ENCODE measurements at regions not wholly inside any gene's neighbourhood (a gene's known extent, or its start where the extent isn't known, plus 50 kb on each side); places are given as distances from the start of the nearest gene placed in this dataset.

DNA sequence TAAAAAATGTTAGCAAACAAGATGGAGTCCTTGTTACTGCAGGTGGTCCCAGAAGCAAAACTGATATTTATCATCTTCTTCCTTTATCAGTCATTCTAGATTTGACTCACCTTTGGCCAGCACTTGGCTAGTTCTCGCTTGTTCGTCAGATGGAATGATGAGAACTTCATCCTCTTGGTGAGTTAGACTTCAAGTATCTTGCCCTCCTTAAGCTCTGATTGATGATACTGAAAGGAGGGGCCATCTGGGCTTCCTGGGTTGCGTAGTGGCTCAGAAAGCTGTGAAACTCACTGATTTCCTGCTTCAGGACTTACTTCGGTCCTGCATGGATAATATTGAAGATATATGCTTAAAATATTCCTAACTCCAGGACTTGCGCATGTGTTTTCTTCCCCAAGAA lies 1248.2 kb upstream of the CDH9 start (continued):
- TF ChIP-seq, protein P1, sequence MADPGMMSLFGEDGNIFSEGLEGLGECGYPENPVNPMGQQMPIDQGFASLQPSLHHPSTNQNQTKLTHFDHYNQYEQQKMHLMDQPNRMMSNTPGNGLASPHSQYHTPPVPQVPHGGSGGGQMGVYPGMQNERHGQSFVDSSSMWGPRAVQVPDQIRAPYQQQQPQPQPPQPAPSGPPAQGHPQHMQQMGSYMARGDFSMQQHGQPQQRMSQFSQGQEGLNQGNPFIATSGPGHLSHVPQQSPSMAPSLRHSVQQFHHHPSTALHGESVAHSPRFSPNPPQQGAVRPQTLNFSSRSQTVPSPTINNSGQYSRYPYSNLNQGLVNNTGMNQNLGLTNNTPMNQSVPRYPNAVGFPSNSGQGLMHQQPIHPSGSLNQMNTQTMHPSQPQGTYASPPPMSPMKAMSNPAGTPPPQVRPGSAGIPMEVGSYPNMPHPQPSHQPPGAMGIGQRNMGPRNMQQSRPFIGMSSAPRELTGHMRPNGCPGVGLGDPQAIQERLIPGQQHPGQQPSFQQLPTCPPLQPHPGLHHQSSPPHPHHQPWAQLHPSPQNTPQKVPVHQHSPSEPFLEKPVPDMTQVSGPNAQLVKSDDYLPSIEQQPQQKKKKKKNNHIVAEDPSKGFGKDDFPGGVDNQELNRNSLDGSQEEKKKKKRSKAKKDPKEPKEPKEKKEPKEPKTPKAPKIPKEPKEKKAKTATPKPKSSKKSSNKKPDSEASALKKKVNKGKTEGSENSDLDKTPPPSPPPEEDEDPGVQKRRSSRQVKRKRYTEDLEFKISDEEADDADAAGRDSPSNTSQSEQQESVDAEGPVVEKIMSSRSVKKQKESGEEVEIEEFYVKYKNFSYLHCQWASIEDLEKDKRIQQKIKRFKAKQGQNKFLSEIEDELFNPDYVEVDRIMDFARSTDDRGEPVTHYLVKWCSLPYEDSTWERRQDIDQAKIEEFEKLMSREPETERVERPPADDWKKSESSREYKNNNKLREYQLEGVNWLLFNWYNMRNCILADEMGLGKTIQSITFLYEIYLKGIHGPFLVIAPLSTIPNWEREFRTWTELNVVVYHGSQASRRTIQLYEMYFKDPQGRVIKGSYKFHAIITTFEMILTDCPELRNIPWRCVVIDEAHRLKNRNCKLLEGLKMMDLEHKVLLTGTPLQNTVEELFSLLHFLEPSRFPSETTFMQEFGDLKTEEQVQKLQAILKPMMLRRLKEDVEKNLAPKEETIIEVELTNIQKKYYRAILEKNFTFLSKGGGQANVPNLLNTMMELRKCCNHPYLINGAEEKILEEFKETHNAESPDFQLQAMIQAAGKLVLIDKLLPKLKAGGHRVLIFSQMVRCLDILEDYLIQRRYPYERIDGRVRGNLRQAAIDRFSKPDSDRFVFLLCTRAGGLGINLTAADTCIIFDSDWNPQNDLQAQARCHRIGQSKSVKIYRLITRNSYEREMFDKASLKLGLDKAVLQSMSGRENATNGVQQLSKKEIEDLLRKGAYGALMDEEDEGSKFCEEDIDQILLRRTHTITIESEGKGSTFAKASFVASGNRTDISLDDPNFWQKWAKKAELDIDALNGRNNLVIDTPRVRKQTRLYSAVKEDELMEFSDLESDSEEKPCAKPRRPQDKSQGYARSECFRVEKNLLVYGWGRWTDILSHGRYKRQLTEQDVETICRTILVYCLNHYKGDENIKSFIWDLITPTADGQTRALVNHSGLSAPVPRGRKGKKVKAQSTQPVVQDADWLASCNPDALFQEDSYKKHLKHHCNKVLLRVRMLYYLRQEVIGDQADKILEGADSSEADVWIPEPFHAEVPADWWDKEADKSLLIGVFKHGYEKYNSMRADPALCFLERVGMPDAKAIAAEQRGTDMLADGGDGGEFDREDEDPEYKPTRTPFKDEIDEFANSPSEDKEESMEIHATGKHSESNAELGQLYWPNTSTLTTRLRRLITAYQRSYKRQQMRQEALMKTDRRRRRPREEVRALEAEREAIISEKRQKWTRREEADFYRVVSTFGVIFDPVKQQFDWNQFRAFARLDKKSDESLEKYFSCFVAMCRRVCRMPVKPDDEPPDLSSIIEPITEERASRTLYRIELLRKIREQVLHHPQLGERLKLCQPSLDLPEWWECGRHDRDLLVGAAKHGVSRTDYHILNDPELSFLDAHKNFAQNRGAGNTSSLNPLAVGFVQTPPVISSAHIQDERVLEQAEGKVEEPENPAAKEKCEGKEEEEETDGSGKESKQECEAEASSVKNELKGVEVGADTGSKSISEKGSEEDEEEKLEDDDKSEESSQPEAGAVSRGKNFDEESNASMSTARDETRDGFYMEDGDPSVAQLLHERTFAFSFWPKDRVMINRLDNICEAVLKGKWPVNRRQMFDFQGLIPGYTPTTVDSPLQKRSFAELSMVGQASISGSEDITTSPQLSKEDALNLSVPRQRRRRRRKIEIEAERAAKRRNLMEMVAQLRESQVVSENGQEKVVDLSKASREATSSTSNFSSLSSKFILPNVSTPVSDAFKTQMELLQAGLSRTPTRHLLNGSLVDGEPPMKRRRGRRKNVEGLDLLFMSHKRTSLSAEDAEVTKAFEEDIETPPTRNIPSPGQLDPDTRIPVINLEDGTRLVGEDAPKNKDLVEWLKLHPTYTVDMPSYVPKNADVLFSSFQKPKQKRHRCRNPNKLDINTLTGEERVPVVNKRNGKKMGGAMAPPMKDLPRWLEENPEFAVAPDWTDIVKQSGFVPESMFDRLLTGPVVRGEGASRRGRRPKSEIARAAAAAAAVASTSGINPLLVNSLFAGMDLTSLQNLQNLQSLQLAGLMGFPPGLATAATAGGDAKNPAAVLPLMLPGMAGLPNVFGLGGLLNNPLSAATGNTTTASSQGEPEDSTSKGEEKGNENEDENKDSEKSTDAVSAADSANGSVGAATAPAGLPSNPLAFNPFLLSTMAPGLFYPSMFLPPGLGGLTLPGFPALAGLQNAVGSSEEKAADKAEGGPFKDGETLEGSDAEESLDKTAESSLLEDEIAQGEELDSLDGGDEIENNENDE (IDR thresholded peaks at IDR 0.05; ENCODE audit: insufficient replicate concordance, low read length) = no peak
- TF ChIP-seq, protein P2, sequence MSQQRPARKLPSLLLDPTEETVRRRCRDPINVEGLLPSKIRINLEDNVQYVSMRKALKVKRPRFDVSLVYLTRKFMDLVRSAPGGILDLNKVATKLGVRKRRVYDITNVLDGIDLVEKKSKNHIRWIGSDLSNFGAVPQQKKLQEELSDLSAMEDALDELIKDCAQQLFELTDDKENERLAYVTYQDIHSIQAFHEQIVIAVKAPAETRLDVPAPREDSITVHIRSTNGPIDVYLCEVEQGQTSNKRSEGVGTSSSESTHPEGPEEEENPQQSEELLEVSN (IDR thresholded peaks at IDR 0.05) = no peak
- no peak for TF ChIP-seq CBX8 (IDR thresholded peaks at IDR 0.05; ENCODE audit: borderline replicate concordance, low read depth, low read length)
- TF ChIP-seq SP2 (IDR thresholded peaks at IDR 0.05; ENCODE audit: low read length) = no peak
- TF ChIP-seq, protein P3, sequence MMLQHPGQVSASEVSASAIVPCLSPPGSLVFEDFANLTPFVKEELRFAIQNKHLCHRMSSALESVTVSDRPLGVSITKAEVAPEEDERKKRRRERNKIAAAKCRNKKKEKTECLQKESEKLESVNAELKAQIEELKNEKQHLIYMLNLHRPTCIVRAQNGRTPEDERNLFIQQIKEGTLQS (IDR thresholded peaks at IDR 0.05; ENCODE audit: insufficient read depth, low read depth, low read length) = no peak
- TF ChIP-seq CHD2 (IDR thresholded peaks at IDR 0.05; ENCODE audit: low read length) = no peak
- no peak for TF ChIP-seq KDM1A (IDR thresholded peaks at IDR 0.05; ENCODE audit: borderline replicate concordance, low read length)
- TF ChIP-seq YY1 (IDR thresholded peaks at IDR 0.05; ENCODE audit: low read depth, low read length) = no peak
- TF ChIP-seq BCL11A (IDR thresholded peaks at IDR 0.05; ENCODE audit: low read depth in 2 of 2, low read length in 2 of 2) = no peak
- no peak for TF ChIP-seq JUND (IDR thresholded peaks at IDR 0.05; ENCODE audit: low read length)
- no peak for TF ChIP-seq TAF1 (IDR thresholded peaks at IDR 0.05; ENCODE audit: low read depth, low read length)

Measured in H1 (cell line).